K562 (cell line): ENCODE measurements at regions not wholly inside any gene's neighbourhood (a gene's known extent, or its start where the extent isn't known, plus 50 kb on each side); places are given as distances from the start of the nearest gene placed in this dataset.

ENCODE experiments used
- ATF3 ChIP-seq, 2 experiments: fragments of 450-650 bp in 1 of 2; sonication (generic) in 1 of 2; formaldehyde crosslinking in 1 of 2; IDR thresholded peaks in 1 of 2; conservative IDR thresholded peaks in 1 of 2; 2 replicates each; pipeline versions ENCODE4 v1.6.1 to v1.8.1; 2016 to 2023; ENCODE audit warnings: mild to moderate bottlenecking in 2 of 2, moderate library complexity in 2 of 2, inconsistent platforms in 1 of 2, missing genetic modification reagents in 1 of 2
- ATF7 ChIP-seq: fragments of 450-650 bp; IDR thresholded peaks from 2 replicates; pipeline ENCODE4 v1.7.1; 2014; ENCODE audit warnings: mild to moderate bottlenecking, moderate library complexity
- CHD4 ChIP-seq: fragments of 200-600 bp; sonication (generic); IDR thresholded peaks from 3 replicates; pipeline ENCODE4 v1.6.1; 2012; ENCODE audit warnings: low read depth, mild to moderate bottlenecking, mixed read lengths, low read length, inconsistent platforms; ENCODE audit not compliant: insufficient read depth, insufficient replicate concordance, poor library complexity, severe bottlenecking
- ESRRA ChIP-seq: fragments of 450-650 bp; IDR thresholded peaks from 2 replicates; pipeline ENCODE4 v1.6.1; 2014; ENCODE audit warnings: low read depth, mild to moderate bottlenecking, moderate library complexity, borderline replicate concordance
- FOXA1 ChIP-seq: fragments of 450-650 bp; IDR thresholded peaks from 2 replicates; pipeline ENCODE4 v1.6.1; 2016; ENCODE audit warnings: mild to moderate bottlenecking, borderline replicate concordance
- FUS ChIP-seq: fragments of 200-400 bp; formaldehyde crosslinking; optimal IDR thresholded peaks from 2 replicates; pipeline ENCODE3; 2017; ENCODE audit warnings: low read depth, low read length
- GABPA ChIP-seq: fragments of 200-800 bp; sonication (Bioruptor generic); conservative IDR thresholded peaks from 2 replicates; pipeline ENCODE4 v1.6.1; 2016; ENCODE audit warnings: low read depth, missing genetic modification characterization, missing compliant biosample characterization
- HMBOX1 ChIP-seq: sonication (generic); IDR thresholded peaks from 2 replicates; pipeline ENCODE4 v1.6.1; 2016
- ILF3 ChIP-seq: fragments of 450-650 bp; IDR thresholded peaks from 2 replicates; pipeline ENCODE4 v1.6.1; 2018; ENCODE audit warnings: antibody characterized with exemption, mild to moderate bottlenecking, moderate library complexity, borderline replicate concordance
- LEF1 ChIP-seq: fragments of 450-650 bp; IDR thresholded peaks from 2 replicates; pipeline ENCODE4 v1.6.1; 2016; ENCODE audit warnings: mild to moderate bottlenecking
- MYBL2 ChIP-seq, 2 experiments: fragments of 450-650 bp in 1 of 2; sonication (generic) in 1 of 2; formaldehyde crosslinking in 1 of 2; IDR thresholded peaks; 2 replicates each; pipeline versions ENCODE4 v1.6.1 to v1.8.1; 2017 to 2022; ENCODE audit warnings: borderline replicate concordance in 1 of 2, inconsistent platforms in 1 of 2, low read depth in 1 of 2, mild to moderate bottlenecking in 1 of 2, missing genetic modification reagents in 1 of 2, moderate library complexity in 1 of 2
- MYNN ChIP-seq, 2 experiments: sonication (generic); formaldehyde crosslinking in 1 of 2; IDR thresholded peaks; 2 replicates each; pipeline versions ENCODE4 v1.5.0 to v1.6.1; 2016 to 2020; ENCODE audit warnings: antibody characterized with exemption in 1 of 2, missing genetic modification reagents in 1 of 2
- PHF20 ChIP-seq: fragments of 450-650 bp; IDR thresholded peaks from 2 replicates; pipeline ENCODE4 v1.6.1; 2018; ENCODE audit not compliant: partially characterized antibody
- TAF9B ChIP-seq: fragments of 450-650 bp; IDR thresholded peaks from 2 replicates; pipeline ENCODE4 v1.6.1; 2018; ENCODE audit warnings: mild to moderate bottlenecking; ENCODE audit not compliant: partially characterized antibody
- TEAD2 ChIP-seq: fragments of 450-650 bp; IDR thresholded peaks from 2 replicates; pipeline ENCODE4 v1.6.1; 2016; ENCODE audit warnings: missing genetic modification characterization, control low read depth, missing compliant biosample characterization
- ZKSCAN8 ChIP-seq: fragments of 200-800 bp; sonication (Bioruptor generic); IDR thresholded peaks from 2 replicates; pipeline ENCODE4 v1.6.1; 2016; ENCODE audit warnings: missing genetic modification characterization, missing compliant biosample characterization
- TF ChIP-seq, protein P1 (sequence below), 2 experiments: fragments of 450-650 bp in 1 of 2; sonication (generic) in 1 of 2; formaldehyde crosslinking; conservative IDR thresholded peaks; 2 replicates each; pipeline versions ENCODE4 v1.4.0 to v1.8.1; 2020 to 2022; ENCODE audit warnings: mild to moderate bottlenecking in 1 of 2, missing genetic modification reagents in 1 of 2
- TF ChIP-seq, protein P2 (sequence below): IDR thresholded peaks from 2 replicates; pipeline ENCODE4 v1.6.1; 2012; ENCODE audit warnings: low read depth, low read length, improper control_type of control experiment, borderline replicate concordance

GRCh38 chr6:27545271-27546046, 72.6 kb upstream of the ZNF184 start (continued):
- TF ChIP-seq, protein P1, sequence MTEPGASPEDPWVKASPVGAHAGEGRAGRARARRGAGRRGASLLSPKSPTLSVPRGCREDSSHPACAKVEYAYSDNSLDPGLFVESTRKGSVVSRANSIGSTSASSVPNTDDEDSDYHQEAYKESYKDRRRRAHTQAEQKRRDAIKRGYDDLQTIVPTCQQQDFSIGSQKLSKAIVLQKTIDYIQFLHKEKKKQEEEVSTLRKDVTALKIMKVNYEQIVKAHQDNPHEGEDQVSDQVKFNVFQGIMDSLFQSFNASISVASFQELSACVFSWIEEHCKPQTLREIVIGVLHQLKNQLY (CRISPR knock-in tag; conservative IDR thresholded peaks at IDR 0.05) = no peak
- TF ChIP-seq PHF20 (peak; percentile 37), TAF9B (no peak), MYNN (IDR thresholded peaks at IDR 0.05) (no peak), MYNN (CRISPR knock-in tag; IDR thresholded peaks at IDR 0.05) (no peak), ZKSCAN8 (CRISPR knock-in tag) (0 out of 2 replicates have a peak, but pooled peaks have one; percentile 50), FOXA1 (no peak), MYBL2 (IDR thresholded peaks at IDR 0.05; ENCODE audit: low read depth) (peak; percentile 62; the same call in 1 of the 2 replicates), MYBL2 (CRISPR knock-in tag; IDR thresholded peaks at IDR 0.05; ENCODE audit: borderline replicate concordance) (no peak), HMBOX1 (peak; percentile 99), ATF3 (IDR thresholded peaks at IDR 0.05) (0 out of 2 replicates have a peak, but pooled peaks have one; percentile 23), ATF3 (CRISPR knock-in tag; conservative IDR thresholded peaks at IDR 0.05) (peak; percentile 73), FUS (no peak), ESRRA (peak; percentile 71), TEAD2 (tag) (no peak), CHD4 (no peak), GABPA (tag) (no peak), LEF1 (peak; percentile 34; the same call in 1 of the 2 replicates), ILF3 (no peak), ATF7 (peak; percentile 95)
- TF ChIP-seq, protein P2, sequence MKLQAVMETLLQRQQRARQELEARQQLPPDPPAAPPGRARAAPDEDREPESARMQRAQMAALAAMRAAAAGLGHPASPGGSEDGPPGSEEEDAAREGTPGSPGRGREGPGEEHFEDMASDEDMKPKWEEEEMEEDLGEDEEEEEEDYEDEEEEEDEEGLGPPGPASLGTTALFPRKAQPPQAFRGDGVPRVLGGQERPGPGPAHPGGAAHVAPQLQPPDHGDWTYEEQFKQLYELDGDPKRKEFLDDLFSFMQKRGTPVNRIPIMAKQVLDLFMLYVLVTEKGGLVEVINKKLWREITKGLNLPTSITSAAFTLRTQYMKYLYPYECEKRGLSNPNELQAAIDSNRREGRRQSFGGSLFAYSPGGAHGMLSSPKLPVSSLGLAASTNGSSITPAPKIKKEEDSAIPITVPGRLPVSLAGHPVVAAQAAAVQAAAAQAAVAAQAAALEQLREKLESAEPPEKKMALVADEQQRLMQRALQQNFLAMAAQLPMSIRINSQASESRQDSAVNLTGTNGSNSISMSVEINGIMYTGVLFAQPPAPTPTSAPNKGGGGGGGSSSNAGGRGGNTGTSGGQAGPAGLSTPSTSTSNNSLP = peak; percentile 71; the same call in 1 of the 2 replicates
